ENCODE measurements at regions not wholly inside any gene's neighbourhood (a gene's known extent, or its start where the extent isn't known, plus 50 kb on each side); places are given as distances from the start of the nearest gene placed in this dataset.

GRCh38 chr18:40407909-40408308 is 1547.1 kb upstream of the PIK3C3 start:
- TF ChIP-seq POLR2AphosphoS5 (IDR thresholded peaks at IDR 0.05; ENCODE audit: low read depth, low read length), result no peak
- TF ChIP-seq SIN3A (IDR thresholded peaks at IDR 0.05; ENCODE audit: borderline replicate concordance, insufficient read depth, low read length), result no peak
- no peak for TF ChIP-seq REST (IDR thresholded peaks at IDR 0.05; ENCODE audit: insufficient read depth in 1 of 2, low read depth in 2 of 2, low read length in 2 of 2)
- no peak for TF ChIP-seq FOXP2 (optimal IDR thresholded peaks at IDR 0.05; ENCODE audit: borderline replicate concordance, extremely low read depth, extremely low read length, insufficient read depth)
- no peak for TF ChIP-seq TAF1 (IDR thresholded peaks at IDR 0.05; ENCODE audit: borderline replicate concordance, insufficient read depth, low read length)

GRCh38 chr18:40404284-40404683 is 1550.8 kb upstream of the PIK3C3 start:
- TF ChIP-seq TAF1 (IDR thresholded peaks at IDR 0.05; ENCODE audit: borderline replicate concordance, insufficient read depth, low read length), result no peak
- TF ChIP-seq FOXP2 (optimal IDR thresholded peaks at IDR 0.05; ENCODE audit: borderline replicate concordance, extremely low read depth, extremely low read length, insufficient read depth), result no peak

- TF ChIP-seq SIN3A (IDR thresholded peaks at IDR 0.05; ENCODE audit: borderline replicate concordance, insufficient read depth, low read length) (no peak), POLR2AphosphoS5 (IDR thresholded peaks at IDR 0.05; ENCODE audit: low read depth, low read length) (no peak), FOXP2 (optimal IDR thresholded peaks at IDR 0.05; ENCODE audit: borderline replicate concordance, extremely low read depth, extremely low read length, insufficient read depth) (no peak), TAF1 (IDR thresholded peaks at IDR 0.05; ENCODE audit: borderline replicate concordance, insufficient read depth, low read length) (no peak), REST (IDR thresholded peaks at IDR 0.05; ENCODE audit: insufficient read depth in 1 of 2, low read depth in 2 of 2, low read length in 2 of 2) (no peak)
Observed at GRCh38 chr18:40402052-40402451, 1553.0 kb upstream of the PIK3C3 start.

GRCh38 chr18:40388121-40388520 is 1566.9 kb upstream of the PIK3C3 start:
- no peak for TF ChIP-seq SIN3A (IDR thresholded peaks at IDR 0.05; ENCODE audit: borderline replicate concordance, insufficient read depth, low read length)

- TF ChIP-seq POLR2AphosphoS5 (IDR thresholded peaks at IDR 0.05; ENCODE audit: low read depth, low read length) (no peak), TAF1 (IDR thresholded peaks at IDR 0.05; ENCODE audit: borderline replicate concordance, insufficient read depth, low read length) (no peak), REST (IDR thresholded peaks at IDR 0.05; ENCODE audit: insufficient read depth in 1 of 2, low read depth in 2 of 2, low read length in 2 of 2) (no peak), FOXP2 (optimal IDR thresholded peaks at IDR 0.05; ENCODE audit: borderline replicate concordance, extremely low read depth, extremely low read length, insufficient read depth) (no peak), SIN3A (IDR thresholded peaks at IDR 0.05; ENCODE audit: borderline replicate concordance, insufficient read depth, low read length) (no peak)
Observed at GRCh38 chr18:40387130-40387787, 1567.8 kb upstream of the PIK3C3 start.

- TF ChIP-seq SIN3A (IDR thresholded peaks at IDR 0.05; ENCODE audit: borderline replicate concordance, insufficient read depth, low read length) (no peak), TAF1 (IDR thresholded peaks at IDR 0.05; ENCODE audit: borderline replicate concordance, insufficient read depth, low read length) (no peak), POLR2AphosphoS5 (IDR thresholded peaks at IDR 0.05; ENCODE audit: low read depth, low read length) (no peak), FOXP2 (optimal IDR thresholded peaks at IDR 0.05; ENCODE audit: borderline replicate concordance, extremely low read depth, extremely low read length, insufficient read depth) (no peak), REST (IDR thresholded peaks at IDR 0.05; ENCODE audit: insufficient read depth in 1 of 2, low read depth in 2 of 2, low read length in 2 of 2) (no peak)
Observed at GRCh38 chr18:40382197-40382596, 1572.8 kb upstream of the PIK3C3 start.

Measured in PFSK-1 (cell line).